Urinary bladder (tissue), 3 donors: ENCODE measurements at regions not wholly inside any gene's neighbourhood (a gene's known extent, or its start where the extent isn't known, plus 50 kb on each side); places are given as distances from the start of the nearest gene placed in this dataset.
"Not testable (repeated sequence)": the region's sequence is repeated elsewhere in the genome, so short reads cannot be mapped to it uniquely, and the experiment has no call there.

Experiments
- DNase-seq: peaks from one replicate; pipeline ENCODE4 v3.0.0-alpha.2; 2015; ENCODE audit errors: extremely low spot score
- H3K27ac ChIP-seq: one replicate; pipeline ENCODE4 v1.5.1; 2013; ENCODE audit warnings: low read depth, mild to moderate bottlenecking, moderate library complexity
- H3K36me3 ChIP-seq: one replicate; pipeline ENCODE4 v1.6.1; 2013; ENCODE audit warnings: mild to moderate bottlenecking, moderate library complexity; ENCODE audit not compliant: insufficient read depth
- H3K4me1 ChIP-seq: one replicate; pipeline ENCODE4 v1.6.1; 2013; ENCODE audit warnings: mild to moderate bottlenecking, moderate library complexity; ENCODE audit not compliant: insufficient read depth
- H3K4me3 ChIP-seq: one replicate; pipeline ENCODE4 v1.5.1; 2013; ENCODE audit warnings: low read depth, low read length
- WGBS: extraction: QIAGEN DNeasy Blood & Tissue Kit; methylation state at CpG from one replicate; pipeline ENCODE4 v1.1.7; 2013; 5-methylcytosine and 5-hydroxymethylcytosine counted together
- donor health status: healthy with polysubstance abuse.
- donor health status: healthy.

DNA sequence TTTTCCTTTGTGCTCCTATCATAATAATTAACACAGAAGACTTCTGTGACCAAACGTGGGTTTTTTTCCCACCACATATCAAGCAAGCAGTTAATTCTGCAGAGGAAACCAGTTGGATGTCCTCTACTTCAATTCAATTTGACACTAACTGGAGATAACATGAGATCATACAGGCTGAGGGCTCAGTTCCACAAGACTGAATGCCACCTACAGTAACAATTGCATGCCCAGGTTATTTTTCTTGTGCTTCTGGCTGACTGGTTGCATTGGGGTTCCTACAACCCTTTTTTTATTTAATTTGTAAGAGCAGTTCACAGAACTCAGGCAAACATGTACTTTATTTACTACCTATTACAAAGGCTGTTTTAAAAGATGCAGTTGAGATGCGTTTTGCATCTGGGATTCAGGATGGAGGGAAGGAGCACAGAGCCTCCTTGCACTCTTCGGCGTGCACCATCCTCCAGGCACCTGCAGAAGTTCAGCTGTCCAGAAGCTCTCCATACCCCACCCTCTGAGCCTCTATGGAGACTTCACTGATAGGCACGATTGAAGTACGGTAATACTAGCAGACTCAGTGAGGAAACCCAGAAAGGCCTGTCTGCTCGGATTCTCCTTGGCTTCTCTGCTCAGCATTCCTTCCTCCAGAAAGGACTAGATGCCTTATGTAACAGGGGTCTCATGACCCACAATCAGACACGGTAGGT lies 425.2 kb upstream of the CDH9 start:
- no peaks in the 10 kb centered on the region for H3K36me3 ChIP-seq
- H3K4me1 ChIP-seq: no peaks in the 10 kb centered on the region
- H3K4me3 ChIP-seq: no peak overlapping the region
- no peak overlapping the region for H3K27ac ChIP-seq
- WGBS: 84% methylated on average over 8 of the region's 8 CpGs
- no peak for DNase-seq

DNA sequence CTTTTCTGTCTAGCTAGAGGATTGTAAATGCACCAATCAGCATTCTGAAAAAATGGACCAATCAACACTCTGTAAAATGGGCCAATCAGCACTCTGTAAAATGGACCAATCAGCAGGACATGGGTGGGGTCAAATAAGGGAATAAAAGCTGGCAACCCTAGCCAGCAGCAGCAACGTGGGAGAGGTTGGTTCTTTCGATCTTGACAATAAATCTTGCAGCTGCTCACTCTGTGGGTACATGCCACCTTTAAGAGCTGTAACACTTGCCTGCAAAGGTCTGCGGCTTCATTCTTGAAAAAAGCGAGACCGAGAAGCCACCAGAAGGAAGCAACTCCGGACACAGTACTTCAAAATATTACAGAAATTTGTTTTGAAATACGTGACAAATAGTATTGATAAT lies 424.6 kb upstream of the CDH9 start:
- H3K36me3 ChIP-seq: no peaks in the 10 kb centered on the region
- WGBS: 77% methylated on average over 7 of the region's 7 CpGs
- H3K27ac ChIP-seq: no peak overlapping the region
- no peak overlapping the region for H3K4me3 ChIP-seq
- no peak for DNase-seq
- no peaks in the 10 kb centered on the region for H3K4me1 ChIP-seq

DNA sequence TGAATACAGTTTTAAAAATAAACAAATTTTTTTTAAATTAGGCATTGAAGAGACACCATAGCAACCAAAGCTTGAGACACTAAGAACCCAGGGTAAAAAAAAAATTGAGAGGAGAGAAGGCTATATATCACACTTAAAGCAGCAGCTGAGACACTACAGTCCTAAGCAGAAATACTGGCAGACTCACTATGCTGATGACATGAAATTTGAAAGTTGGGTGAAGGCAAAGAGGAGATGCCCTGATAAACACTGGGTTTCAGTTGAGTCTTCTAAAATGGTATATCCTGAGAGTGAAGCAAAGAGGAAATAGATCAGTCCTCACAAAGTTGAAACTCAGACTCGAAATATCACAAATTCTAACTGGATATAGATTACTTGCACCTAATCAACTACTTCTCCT lies 419.9 kb upstream of the CDH9 start:
- Histone ChIP-seq H3K36me3 (no peaks in the 10 kb centered on the region), H3K4me1 (no peaks in the 10 kb centered on the region), H3K4me3 (no peak overlapping the region), H3K27ac (no peak overlapping the region)
- WGBS: 85% methylated on average over 1 of the region's 1 CpG
- DNase-seq: no peak

DNA sequence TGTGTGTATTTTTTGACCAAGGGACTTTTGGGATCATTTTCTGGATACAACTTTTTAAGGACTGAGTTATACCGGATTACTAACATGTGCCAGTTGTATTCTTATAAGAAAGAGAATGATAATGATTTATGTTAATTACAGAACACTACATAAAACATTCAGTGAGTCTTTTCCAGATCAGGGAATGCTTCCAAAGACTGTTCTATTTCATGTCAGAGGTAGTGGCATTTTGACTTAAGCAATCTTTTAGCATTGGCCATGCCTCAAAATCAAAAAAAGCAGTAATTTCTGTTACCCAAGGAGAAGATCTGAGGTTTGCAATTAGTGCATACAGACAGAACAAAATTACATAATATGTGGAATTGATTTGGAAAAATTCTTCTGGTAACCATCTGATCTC lies 413.0 kb upstream of the CDH9 start:
- 61% methylated on average over 1 of the region's 1 CpG for WGBS
- no peaks in the 10 kb centered on the region for H3K36me3 ChIP-seq
- H3K4me1 ChIP-seq: no peaks in the 10 kb centered on the region
- no peak for DNase-seq
- no peak overlapping the region for H3K4me3 ChIP-seq
- no peak overlapping the region for H3K27ac ChIP-seq

DNA sequence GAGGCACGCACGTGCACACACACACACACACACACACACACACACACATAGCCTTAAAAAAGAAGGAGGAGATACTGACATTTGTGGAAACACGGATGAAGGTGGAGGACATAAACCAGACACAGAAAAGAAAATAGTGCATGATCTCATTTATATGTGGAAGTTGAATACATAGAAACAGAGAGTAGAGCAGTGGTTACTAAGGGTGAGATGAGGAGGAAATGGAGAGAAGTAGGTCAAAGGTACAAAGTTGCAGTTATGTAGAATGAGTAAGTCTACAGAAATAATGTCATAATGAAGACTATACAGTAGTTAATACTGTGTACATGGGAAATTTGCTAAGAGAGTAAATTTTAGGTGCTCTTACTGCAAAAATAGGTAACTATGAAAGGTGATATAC lies 412.2 kb upstream of the CDH9 start:
- WGBS: 67% methylated on average over 3 of the region's 3 CpGs
- no peak for DNase-seq
- no peak overlapping the region for H3K27ac ChIP-seq
- H3K36me3 ChIP-seq: no peaks in the 10 kb centered on the region
- H3K4me3 ChIP-seq: no peak overlapping the region
- H3K4me1 ChIP-seq: no peaks in the 10 kb centered on the region

DNA sequence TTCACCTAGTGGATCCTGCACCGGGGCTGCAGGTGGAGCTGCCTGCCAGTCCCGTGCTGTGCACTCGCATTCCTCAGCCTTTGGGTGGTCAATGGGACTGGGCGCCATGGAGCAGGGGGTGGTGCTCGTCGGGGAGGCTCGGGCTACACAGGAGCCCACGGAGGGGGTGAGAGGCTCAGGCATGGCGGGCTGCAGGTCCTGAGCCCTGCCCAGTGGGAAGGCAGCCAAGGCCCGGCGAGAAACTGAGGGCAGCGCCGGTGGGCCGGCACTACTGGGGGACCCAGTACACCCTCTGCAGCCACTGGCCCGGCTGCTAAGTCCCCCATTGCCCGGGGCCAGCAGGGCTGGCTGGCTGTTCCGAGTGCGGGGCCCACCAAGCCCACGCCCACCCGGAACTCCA lies 401.0 kb upstream of the CDH9 start:
- WGBS: 90% methylated on average over 20 of the region's 20 CpGs
- H3K4me1 ChIP-seq, H3K36me3 ChIP-seq, DNase-seq, H3K4me3 ChIP-seq, H3K27ac ChIP-seq: not testable (repeated sequence)

DNA sequence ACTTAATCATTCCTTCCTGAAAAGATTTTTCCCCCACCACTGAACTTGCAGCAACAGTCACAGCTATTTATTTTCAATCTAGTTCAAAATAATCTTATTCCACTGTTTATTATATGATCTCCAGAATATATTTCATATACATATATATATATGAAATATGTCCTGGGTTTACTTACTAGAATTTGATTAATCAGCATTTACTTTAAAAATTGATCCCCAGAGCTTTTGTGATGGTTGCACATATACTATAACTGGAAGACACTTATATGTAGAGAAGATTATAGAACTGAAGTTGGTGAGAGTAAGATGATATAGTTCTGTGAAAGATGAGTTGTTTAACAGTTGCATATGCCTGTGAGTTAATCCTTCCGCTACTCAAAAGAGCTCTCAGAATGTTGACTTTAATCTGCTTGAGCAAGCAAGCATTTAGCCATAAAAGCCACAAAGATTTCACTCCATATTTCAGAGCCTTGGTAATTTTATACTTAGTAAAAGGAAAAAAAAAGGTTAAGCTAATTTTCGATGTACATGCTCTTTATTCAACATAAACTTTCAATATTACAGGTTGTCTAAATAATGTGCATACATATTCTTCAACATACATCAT lies 399.3 kb upstream of the CDH9 start:
- H3K36me3 ChIP-seq: no peaks in the 10 kb centered on the region
- no peak overlapping the region for H3K27ac ChIP-seq
- WGBS: 76% methylated on average over 2 of the region's 2 CpGs
- H3K4me3 ChIP-seq: no peak overlapping the region
- H3K4me1 ChIP-seq: no peaks in the 10 kb centered on the region
- DNase-seq: no peak

DNA sequence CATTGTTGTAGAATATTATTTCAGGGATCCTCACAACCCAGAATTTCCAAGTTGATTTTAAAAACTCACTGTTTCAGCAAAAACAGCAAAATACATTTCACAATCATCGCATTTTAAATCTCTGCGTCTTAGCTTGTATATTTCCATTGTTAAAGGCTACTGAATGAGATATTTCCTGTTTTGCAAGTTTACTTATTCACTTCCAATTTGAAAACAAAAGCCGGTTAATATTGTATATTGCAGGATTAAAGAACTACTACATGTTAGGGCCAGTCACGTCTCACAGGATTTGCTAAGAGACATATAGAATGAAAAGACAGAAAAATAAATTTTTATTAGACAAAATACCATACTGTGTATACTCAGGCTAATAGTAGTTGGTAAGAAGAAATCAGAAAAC lies 395.9 kb upstream of the CDH9 start:
- DNase-seq: no peak
- Histone ChIP-seq H3K27ac (no peak overlapping the region), H3K4me3 (no peak overlapping the region), H3K4me1 (no peaks in the 10 kb centered on the region), H3K36me3 (no peaks in the 10 kb centered on the region)
- WGBS: 68% methylated on average over 4 of the region's 4 CpGs

DNA sequence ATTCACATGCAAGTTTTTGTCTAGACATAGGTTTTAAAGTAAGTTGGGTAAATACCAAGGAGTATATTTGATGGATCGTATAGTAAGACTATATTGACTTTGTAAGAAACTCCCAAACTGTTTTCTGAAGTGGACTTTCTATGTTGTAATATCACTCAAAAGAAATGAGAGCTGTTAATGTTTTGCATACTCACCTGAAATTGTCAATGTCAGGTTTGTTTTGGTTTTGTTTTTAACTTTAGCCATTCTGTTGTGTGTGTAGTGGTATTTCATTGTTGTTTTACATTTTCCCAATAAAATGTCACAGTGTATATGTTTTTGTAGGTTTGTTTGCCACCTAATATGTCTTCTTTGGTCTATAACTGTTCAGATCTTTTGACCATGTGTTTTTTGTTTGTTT lies 375.7 kb upstream of the CDH9 start:
- WGBS: 90% methylated on average over 1 of the region's 1 CpG
- no peak overlapping the region for H3K4me3 ChIP-seq
- H3K36me3 ChIP-seq: no peaks in the 10 kb centered on the region
- no peak for DNase-seq
- no peaks in the 10 kb centered on the region for H3K4me1 ChIP-seq
- no peak overlapping the region for H3K27ac ChIP-seq

DNA sequence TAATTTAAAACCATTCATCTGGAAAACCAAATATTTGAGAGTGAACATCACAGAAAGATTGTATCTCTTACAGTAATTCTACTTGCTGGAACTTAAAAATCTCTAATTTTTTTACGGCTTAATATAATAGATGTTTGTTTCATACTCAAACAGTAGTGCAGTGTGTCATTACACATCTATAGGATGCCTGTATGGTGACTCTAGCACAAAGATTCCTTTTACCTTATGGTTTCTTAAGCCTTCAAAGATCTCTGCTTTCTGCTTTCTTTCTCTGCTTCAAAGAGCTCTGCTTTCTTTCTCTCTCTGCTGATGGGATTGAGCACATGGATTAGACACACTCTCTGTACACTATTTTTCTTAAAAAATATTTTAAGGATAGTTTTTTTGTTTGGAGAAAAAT lies 374.0 kb upstream of the CDH9 start:
- H3K27ac ChIP-seq: no peak overlapping the region
- H3K4me1 ChIP-seq: no peaks in the 10 kb centered on the region
- H3K36me3 ChIP-seq: no peaks in the 10 kb centered on the region
- WGBS: 51% methylated on average over 1 of the region's 1 CpG
- H3K4me3 ChIP-seq: no peak overlapping the region
- no peak for DNase-seq

DNA sequence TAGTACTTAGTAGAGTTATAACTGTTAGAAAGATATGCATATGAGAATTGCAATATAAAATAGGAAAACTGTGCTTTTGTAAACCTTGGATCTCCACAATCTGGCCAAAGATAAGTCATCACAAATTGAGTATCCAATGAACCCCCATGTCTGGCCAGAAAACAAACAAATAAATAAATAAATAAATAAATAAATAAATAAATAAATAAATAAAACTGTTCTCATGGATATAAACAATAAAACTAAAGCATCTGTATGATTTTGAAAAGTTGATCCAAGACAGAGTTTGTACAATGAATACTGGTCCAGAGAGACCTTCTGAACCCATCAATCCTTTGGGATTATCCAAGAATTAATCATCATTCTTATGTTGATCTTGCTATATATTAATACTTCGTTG lies 367.6 kb upstream of the CDH9 start:
- 87% methylated on average over 1 of the region's 1 CpG for WGBS
- no peaks in the 10 kb centered on the region for H3K36me3 ChIP-seq
- no peak overlapping the region for H3K4me3 ChIP-seq
- H3K27ac ChIP-seq: no peak overlapping the region
- no peak for DNase-seq
- no peaks in the 10 kb centered on the region for H3K4me1 ChIP-seq

DNA sequence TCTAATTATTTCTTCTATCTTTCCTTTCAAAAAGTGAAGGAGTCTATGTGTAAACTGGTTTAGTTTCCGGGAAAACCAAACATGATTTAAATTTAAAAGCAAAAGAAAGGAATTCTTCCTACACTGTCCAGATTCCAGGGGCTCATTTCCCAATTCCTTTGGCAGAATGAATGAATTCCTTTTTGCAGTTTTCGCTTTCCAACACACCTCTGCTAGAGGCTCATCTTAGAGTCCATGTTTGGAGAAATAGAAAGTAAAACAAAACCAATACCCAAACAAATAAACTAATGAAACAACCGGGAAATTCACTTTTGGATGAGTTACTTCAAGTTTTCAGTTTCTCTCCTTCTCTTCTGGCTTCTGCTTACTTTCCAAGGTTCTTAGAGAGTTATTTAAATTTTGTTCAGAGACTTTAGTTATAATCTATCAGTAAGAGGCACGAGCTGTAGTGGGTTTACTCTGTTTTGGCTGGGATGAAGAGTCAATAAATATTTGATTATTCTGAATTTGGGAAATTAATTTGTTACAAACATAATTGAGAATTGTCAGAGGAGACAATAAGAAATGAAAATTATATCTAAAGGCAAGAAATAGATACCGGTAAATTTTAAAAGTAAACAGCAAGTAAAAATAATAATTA lies 365.0 kb upstream of the CDH9 start:
- no peak overlapping the region for H3K4me3 ChIP-seq

DNA sequence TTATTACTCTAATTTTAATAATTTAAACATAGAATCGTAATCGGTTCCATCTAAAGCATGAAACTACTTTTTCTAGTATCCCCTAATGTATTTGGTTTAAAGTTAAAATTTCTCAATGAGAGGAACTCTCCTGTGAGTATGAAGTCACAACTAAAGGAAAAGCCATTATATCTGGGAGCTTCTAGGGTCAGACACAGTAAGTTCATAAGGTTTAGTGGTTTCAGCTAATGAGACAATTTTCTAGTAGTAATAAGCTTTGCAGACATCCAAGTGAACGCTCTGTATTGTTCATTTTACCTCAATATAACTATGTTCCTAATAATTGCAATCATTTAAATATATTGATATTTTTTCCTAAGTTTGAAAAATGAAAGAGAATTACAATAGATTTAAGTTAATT lies 364.4 kb upstream of the CDH9 start:
- Histone ChIP-seq H3K36me3 (no peaks in the 10 kb centered on the region), H3K4me1 (no peaks in the 10 kb centered on the region), H3K27ac (no peak overlapping the region), H3K4me3 (no peak overlapping the region)
- no peak for DNase-seq
- 86% methylated on average over 3 of the region's 3 CpGs for WGBS

More for the DNA sequence above, 365.0 kb upstream of the CDH9 start:
- DNase-seq: no peak
- Histone ChIP-seq H3K4me1 (no peaks in the 10 kb centered on the region), H3K36me3 (no peaks in the 10 kb centered on the region), H3K27ac (no peak overlapping the region)
- WGBS: 63% methylated on average over 5 of the region's 5 CpGs

DNA sequence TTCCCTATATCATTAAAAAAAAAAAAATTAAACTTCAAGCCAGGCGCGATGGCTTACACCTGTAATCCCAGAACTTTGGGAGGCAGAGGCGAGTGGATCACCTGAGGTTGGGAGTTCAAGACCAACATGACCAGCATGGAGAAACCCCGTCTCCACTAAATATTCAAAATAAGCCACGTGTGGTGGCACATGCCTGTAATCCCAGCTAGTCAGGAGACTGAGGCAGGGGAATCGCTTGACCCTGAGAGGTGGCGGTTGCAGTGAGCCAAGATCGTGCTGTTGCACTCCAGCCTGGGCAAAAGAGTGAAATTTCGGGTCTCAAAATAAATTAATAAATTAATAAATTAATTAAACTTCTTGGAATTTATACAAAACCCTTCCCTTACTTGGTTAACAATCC lies 358.6 kb upstream of the CDH9 start:
- DNase-seq: no peak
- no peak overlapping the region for H3K4me3 ChIP-seq
- H3K27ac ChIP-seq: no peak overlapping the region
- no peaks in the 10 kb centered on the region for H3K36me3 ChIP-seq
- 93% methylated on average over 9 of the region's 9 CpGs for WGBS
- H3K4me1 ChIP-seq: no peaks in the 10 kb centered on the region
